ENCODE measurements at regions not wholly inside any gene's neighbourhood (a gene's known extent, or its start where the extent isn't known, plus 50 kb on each side); places are given as distances from the start of the nearest gene placed in this dataset.

DNA sequence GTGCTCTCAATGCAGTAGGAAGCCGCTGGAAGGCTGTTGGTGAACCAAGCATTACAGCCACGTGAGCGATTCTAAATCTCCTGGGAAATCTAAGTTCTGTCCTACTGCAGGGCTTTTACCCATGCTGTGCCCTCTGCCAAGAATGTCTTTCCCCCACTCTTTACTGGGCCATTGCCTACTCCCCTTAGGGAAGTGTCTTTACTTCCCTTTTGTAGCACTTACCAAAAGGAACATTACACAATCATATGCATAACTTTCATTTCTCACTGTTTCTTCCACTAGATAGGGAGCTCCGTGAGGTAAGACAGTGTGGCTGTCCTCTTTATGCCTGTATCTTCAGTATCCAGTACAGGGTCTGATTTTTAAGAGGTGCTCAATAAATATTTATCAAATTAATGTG, 241.7 kb upstream of the NR4A3 start:
- DNase-seq, result no peak

DNA sequence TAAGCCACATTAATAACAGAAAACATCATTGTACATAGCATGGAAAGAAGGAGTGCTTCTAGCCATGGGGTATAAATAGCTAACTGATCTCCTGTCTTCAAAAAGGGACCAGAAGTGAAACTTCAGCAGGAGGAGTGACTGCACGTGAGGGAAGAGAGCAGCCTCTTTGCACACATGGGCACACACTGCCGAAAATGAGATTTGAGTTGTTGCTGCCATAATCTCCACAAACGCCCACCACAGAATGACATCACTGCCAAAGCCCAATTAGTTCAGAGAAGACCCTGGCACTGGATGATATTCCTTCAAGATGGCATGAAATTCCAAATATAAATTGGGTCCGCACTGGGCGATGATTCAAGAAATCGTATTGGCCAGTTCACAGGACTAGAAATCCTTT, 238.9 kb upstream of the NR4A3 start:
- no peak for DNase-seq

More for the DNA sequence above, 241.7 kb upstream of the NR4A3 start:
- TF ChIP-seq, protein P1, sequence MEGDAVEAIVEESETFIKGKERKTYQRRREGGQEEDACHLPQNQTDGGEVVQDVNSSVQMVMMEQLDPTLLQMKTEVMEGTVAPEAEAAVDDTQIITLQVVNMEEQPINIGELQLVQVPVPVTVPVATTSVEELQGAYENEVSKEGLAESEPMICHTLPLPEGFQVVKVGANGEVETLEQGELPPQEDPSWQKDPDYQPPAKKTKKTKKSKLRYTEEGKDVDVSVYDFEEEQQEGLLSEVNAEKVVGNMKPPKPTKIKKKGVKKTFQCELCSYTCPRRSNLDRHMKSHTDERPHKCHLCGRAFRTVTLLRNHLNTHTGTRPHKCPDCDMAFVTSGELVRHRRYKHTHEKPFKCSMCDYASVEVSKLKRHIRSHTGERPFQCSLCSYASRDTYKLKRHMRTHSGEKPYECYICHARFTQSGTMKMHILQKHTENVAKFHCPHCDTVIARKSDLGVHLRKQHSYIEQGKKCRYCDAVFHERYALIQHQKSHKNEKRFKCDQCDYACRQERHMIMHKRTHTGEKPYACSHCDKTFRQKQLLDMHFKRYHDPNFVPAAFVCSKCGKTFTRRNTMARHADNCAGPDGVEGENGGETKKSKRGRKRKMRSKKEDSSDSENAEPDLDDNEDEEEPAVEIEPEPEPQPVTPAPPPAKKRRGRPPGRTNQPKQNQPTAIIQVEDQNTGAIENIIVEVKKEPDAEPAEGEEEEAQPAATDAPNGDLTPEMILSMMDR (IDR thresholded peaks at IDR 0.05; ENCODE audit: borderline replicate concordance, extremely low read depth, low read length, poor library complexity, severe bottlenecking), result no peak
- TF ChIP-seq EZH2 (IDR thresholded peaks at IDR 0.05; ENCODE audit: borderline replicate concordance, low read depth, low read length, severe bottlenecking), result no peak
- Histone ChIP-seq H3K27me3 (ENCODE audit: insufficient read depth, low read length, poor library complexity) (no peaks in the 10 kb centered on the region), H4K20me1 (ENCODE audit: insufficient read depth, low read length) (no peaks in the 10 kb centered on the region), H3K9ac (ENCODE audit: low read depth, low read length) (no peak overlapping the region), H3K27ac (ENCODE audit: low read length) (no peak overlapping the region), H3K4me2 (ENCODE audit: insufficient read depth, low read length) (no peak overlapping the region), H3K4me1 (ENCODE audit: insufficient read depth, low read length) (no peaks in the 10 kb centered on the region), H3K9me3 (ENCODE audit: insufficient read depth, low read length, severe bottlenecking) (no peaks in the 10 kb centered on the region), H3K4me3 (ENCODE audit: low read depth in 1 of 2, low read length in 2 of 2) (no peak overlapping the region), H3K79me2 (ENCODE audit: insufficient read depth, low read length) (no peaks in the 10 kb centered on the region), H3K36me3 (ENCODE audit: insufficient read depth, low read length) (no peaks in the 10 kb centered on the region), H2AFZ (ENCODE audit: low read depth, low read length) (no peak overlapping the region)
- no peak for ATAC-seq (ENCODE audit: insufficient read depth, low read depth)

DNA sequence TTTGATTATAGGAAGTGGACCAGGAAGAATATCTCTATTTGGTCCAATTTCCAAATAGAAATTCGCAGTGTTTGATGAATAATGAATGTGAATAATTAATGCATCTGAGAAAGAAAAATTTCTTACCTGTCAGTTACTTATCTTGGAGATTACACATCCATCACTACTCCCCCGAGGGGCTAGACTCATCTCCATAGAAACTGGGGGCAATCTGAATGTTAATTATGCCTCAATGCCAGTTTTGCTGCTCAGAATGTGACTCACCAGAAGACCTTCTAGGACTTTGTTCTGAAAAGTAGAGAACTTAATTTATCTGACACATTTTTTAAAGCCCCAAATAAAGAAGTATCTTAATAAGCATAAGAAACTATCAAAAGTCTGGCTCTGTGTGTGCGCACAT, 233.4 kb upstream of the NR4A3 start:
- no peak overlapping the region for H3K4me3 ChIP-seq (ENCODE audit: low read depth in 1 of 2, low read length in 2 of 2)
- no peaks in the 10 kb centered on the region for H3K4me1 ChIP-seq (ENCODE audit: insufficient read depth, low read length)
- no peak overlapping the region for H3K27ac ChIP-seq (ENCODE audit: low read length)
- no peak overlapping the region for H2AFZ ChIP-seq (ENCODE audit: low read depth, low read length)
- no peaks in the 10 kb centered on the region for H3K36me3 ChIP-seq (ENCODE audit: insufficient read depth, low read length)
- DNase-seq, result no peak
- H3K4me2 ChIP-seq (ENCODE audit: insufficient read depth, low read length), result no peak overlapping the region
- H3K9ac ChIP-seq (ENCODE audit: low read depth, low read length), result no peak overlapping the region
- no peaks in the 10 kb centered on the region for H3K9me3 ChIP-seq (ENCODE audit: insufficient read depth, low read length, severe bottlenecking)
- H3K27me3 ChIP-seq (ENCODE audit: insufficient read depth, low read length, poor library complexity), result no peaks in the 10 kb centered on the region
- ATAC-seq (ENCODE audit: insufficient read depth, low read depth), result no peak
- H4K20me1 ChIP-seq (ENCODE audit: insufficient read depth, low read length), result no peaks in the 10 kb centered on the region
- TF ChIP-seq, protein P1 (IDR thresholded peaks at IDR 0.05; ENCODE audit: borderline replicate concordance, extremely low read depth, low read length, poor library complexity, severe bottlenecking), result no peak
- H3K79me2 ChIP-seq (ENCODE audit: insufficient read depth, low read length), result no peaks in the 10 kb centered on the region

More for the DNA sequence above, 238.9 kb upstream of the NR4A3 start:
- no peaks in the 10 kb centered on the region for H3K36me3 ChIP-seq (ENCODE audit: insufficient read depth, low read length)
- H4K20me1 ChIP-seq (ENCODE audit: insufficient read depth, low read length), result no peaks in the 10 kb centered on the region
- H3K4me2 ChIP-seq (ENCODE audit: insufficient read depth, low read length), result no peak overlapping the region
- no peak overlapping the region for H3K27ac ChIP-seq (ENCODE audit: low read length)
- no peak overlapping the region for H2AFZ ChIP-seq (ENCODE audit: low read depth, low read length)
- H3K79me2 ChIP-seq (ENCODE audit: insufficient read depth, low read length), result no peaks in the 10 kb centered on the region
- no peak overlapping the region for H3K4me3 ChIP-seq (ENCODE audit: low read depth in 1 of 2, low read length in 2 of 2)
- no peak for TF ChIP-seq EZH2 (IDR thresholded peaks at IDR 0.05; ENCODE audit: borderline replicate concordance, low read depth, low read length, severe bottlenecking)
- TF ChIP-seq, protein P1 (IDR thresholded peaks at IDR 0.05; ENCODE audit: borderline replicate concordance, extremely low read depth, low read length, poor library complexity, severe bottlenecking), result no peak
- no peaks in the 10 kb centered on the region for H3K27me3 ChIP-seq (ENCODE audit: insufficient read depth, low read length, poor library complexity)
- H3K9me3 ChIP-seq (ENCODE audit: insufficient read depth, low read length, severe bottlenecking), result no peaks in the 10 kb centered on the region
- no peak overlapping the region for H3K9ac ChIP-seq (ENCODE audit: low read depth, low read length)
- no peak for ATAC-seq (ENCODE audit: insufficient read depth, low read depth)
- H3K4me1 ChIP-seq (ENCODE audit: insufficient read depth, low read length), result no peaks in the 10 kb centered on the region

DNA sequence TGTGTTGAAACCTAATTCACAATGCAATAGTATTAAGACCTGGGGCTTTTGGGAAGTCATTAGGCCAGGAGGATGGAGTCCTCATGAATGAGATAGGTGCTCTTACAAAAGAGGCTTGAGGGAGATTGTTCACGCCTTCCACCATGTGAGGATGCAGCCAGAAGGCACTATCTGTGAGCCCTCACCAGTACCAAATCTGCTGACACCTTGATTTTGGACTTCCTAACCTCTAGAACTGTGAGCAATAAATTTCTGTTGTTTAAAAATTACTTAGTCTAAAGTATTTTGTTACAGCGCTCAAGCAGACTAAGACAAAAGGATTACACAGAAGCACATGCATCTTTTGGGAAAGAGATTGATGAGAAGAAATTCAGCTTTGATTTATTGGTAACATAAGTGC, 232.9 kb upstream of the NR4A3 start:
- H3K27ac ChIP-seq (ENCODE audit: low read length), result no peak overlapping the region
- no peaks in the 10 kb centered on the region for H3K36me3 ChIP-seq (ENCODE audit: insufficient read depth, low read length)
- H3K4me3 ChIP-seq (ENCODE audit: low read depth in 1 of 2, low read length in 2 of 2), result no peak overlapping the region
- ATAC-seq (ENCODE audit: insufficient read depth, low read depth) (no peak), DNase-seq (no peak)
- H3K4me1 ChIP-seq (ENCODE audit: insufficient read depth, low read length), result no peaks in the 10 kb centered on the region
- H4K20me1 ChIP-seq (ENCODE audit: insufficient read depth, low read length), result no peaks in the 10 kb centered on the region
- H3K27me3 ChIP-seq (ENCODE audit: insufficient read depth, low read length, poor library complexity), result no peaks in the 10 kb centered on the region
- no peak for TF ChIP-seq EZH2 (IDR thresholded peaks at IDR 0.05; ENCODE audit: borderline replicate concordance, low read depth, low read length, severe bottlenecking)
- TF ChIP-seq, protein P1 (IDR thresholded peaks at IDR 0.05; ENCODE audit: borderline replicate concordance, extremely low read depth, low read length, poor library complexity, severe bottlenecking), result no peak
- H3K9me3 ChIP-seq (ENCODE audit: insufficient read depth, low read length, severe bottlenecking), result no peaks in the 10 kb centered on the region
- no peak overlapping the region for H3K4me2 ChIP-seq (ENCODE audit: insufficient read depth, low read length)
- no peaks in the 10 kb centered on the region for H3K79me2 ChIP-seq (ENCODE audit: insufficient read depth, low read length)
- H3K9ac ChIP-seq (ENCODE audit: low read depth, low read length), result no peak overlapping the region
- no peak overlapping the region for H2AFZ ChIP-seq (ENCODE audit: low read depth, low read length)

All from DND-41 (cell line).